Hematopoietic multipotent progenitor cell (in vitro differentiated cells): ENCODE measurements at regions not wholly inside any gene's neighbourhood (a gene's known extent, or its start where the extent isn't known, plus 50 kb on each side); places are given as distances from the start of the nearest gene placed in this dataset.

Experiments
- DNase-seq, 3 donors: peaks; one replicate each; pipeline ENCODE4 v3.0.0-alpha.2; 2011 to 2015; ENCODE audit warnings: low read depth in 2 of 3, low spot score in 2 of 3

DNA sequence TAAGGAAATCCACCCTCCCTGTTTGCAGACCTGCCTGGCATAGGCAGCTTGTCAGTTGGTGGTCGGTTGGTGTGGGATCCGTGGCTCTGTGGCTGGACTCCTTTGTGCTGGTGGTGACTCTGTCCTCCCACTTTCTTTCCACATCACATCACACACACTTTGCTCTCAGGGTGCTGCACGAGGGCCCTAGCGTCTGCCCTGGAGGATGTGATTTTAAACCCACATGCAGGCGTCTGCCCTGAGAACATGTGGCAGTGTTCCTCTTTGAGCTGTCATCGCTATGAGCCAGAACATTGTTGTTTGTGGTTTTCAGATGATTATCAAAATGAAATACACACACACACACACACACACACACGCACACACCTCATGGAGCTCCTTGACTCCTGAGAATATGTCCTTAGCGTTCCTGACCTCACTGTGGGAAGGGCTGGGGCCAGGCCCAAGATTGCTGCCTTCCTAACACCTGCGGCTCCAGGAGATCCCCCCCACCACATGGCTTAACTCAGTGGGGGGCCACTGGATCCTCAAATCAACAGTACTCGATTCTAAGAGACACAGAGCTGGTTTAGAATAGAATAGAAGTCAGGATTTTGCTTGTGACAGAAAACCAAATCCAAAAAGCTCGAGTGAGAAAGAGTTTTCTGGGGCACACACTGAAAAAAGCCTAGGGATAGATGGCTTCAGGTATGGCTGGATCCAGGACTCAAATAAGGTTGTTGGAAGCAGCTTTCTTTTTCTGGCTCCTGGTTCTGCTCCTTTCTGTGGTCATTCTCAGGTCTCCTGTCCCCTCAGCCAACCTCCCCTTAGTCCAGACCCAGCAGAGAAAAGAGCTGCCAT is 54.8 kb downstream of the RTP5 start:
- peak in 2 of 3 donors; percentile 13 to 55 for DNase-seq

DNA sequence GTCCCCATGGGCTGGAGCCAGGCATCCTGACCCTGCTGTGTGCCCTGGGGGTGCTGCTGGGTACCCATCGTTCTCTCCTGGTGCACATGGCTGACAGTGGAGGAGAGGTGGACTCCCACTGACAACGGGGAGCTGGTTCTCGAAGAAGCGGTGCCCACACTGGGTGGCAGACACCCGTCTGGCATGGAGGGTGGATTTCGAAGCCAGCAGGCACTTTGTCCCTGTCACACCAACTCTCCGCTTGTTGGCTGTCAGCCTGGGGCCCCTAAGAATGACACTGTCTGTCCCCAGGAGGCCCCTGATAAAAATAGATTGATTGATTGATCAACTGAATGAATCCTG is 55.4 kb downstream of the RTP5 start:
- no peak for DNase-seq

DNA sequence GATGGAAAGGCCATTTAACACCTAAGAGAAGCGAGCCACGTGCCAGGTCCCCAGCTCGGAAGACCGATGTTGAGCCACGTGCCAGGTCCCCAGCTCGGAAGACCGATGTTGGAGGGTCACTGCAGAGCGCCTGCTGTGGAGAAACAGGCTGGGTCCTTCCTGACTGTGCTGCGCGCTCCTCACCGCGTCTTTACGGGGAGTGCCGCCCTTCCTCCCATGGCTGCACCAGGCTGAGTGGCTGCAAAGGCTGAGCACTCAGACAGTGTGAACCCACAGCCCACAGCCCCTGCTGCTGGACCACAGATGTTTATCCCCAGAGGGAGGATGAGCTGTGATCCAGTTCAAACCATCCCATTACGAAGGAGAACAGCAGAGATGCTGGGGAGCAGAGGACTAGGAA is 55.7 kb downstream of the RTP5 start:
- no peak for DNase-seq

DNA sequence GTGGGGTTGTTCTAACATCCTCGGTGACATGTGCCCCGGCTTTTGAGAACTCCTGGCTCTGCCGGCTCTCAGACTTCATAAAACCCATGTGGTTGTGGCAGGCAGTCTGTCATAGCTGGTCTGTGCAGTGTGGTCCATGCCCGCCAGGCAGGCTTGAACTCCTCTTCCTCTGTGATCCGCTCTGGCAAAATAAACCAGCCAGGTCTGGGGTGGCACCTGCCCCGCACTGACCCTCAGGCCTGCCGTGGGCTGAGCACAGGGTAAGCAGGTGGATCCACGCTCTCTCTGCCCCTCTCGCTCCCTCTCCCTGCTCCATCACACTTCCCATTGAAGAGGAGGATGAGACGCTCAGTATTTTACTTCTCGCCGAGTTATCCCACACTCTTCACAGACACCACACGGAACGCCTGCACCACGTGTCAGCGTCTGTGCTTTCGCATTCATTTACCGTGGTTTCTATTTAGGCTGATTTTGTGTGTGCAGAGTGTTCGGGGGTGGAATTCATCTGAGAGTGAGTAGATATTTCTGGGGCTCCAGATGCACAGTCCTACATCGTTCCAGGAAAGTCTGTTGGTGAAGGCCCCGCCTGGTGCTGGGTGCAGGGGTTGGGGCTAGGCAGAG is 56.4 kb downstream of the RTP5 start:
- DNase-seq = no peak

DNA sequence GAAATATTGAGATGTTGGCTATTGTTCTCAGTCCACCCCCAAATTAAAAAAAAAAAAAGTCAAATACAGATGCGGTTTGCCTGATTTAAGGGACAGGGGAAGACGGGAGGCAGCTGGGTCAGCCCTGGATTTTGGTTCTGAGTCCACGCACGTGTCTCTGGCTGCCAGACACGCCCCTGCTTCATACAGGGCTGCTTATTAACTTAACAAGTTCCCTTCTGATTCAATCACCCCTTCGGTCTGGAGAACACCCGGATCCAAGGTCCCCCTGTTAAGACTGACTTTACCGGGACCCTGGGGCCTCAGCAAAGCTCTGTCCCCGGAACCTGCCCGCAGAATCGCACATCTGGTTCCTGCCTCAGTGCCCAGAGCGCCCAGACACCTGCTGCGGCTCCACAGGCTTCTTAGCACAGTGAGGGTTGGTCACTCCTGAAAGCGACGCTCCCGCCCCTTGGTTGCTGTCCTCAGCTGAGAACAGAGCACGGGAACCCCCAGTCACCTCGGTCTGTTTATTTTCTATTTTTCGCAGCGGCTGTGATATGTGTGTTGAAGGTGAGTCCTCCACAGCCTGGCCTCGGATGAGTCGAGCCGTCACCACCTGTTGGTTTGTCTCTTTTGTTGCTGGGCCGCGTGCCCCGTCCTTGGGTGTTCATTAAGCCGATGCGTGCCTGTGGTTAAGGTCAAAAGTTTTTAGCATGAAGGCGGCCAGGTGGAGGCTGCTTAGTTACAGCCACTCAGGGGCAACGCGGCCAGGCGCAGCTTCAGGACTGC is 57.2 kb downstream of the RTP5 start:
- DNase-seq = no peak

DNA sequence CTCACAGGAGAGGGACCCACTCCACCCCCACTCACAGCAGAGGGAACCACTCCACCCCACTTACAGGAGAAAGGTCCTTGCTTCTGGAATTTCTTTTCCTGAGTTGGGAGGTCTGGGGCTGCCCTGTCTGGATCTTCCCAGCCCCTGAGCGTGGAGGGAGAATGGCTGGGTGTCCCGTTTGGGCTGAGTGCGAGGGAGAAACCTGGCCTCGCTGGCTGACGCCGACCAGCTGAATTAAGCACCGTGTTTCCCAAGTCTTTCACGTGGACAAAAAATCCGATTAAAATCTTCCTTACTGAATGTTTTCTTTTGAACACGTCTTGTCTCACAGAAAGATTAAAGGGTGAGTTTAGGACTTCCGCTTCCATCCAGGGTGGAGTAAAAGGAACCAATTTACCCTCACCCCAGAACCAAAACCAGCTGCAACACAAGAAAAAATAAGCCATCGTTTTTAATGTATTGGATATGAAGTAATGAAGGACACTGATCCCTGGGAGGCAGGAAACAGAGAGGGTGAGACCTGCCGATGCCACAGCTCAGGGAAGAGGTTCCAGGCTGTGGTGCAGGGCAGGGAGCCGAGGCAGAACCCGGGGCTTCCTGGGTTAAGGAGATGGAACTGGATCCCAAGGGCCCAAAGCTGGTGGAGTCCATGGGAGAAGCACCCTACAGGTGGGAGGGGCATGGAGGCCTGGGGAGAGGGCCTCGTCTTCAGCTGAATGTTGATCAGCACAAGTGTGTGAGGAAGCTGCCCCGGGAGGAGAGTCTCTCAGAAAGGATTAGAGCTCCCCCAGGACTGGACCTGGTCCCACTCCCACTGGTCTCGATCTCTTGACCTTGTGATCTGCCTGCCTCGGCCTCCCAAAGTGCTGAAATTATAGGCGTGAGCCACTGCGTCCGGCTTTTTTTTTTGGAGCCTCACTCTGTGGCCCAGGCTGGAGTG is 60.3 kb downstream of the RTP5 start:
- no peak for DNase-seq

DNA sequence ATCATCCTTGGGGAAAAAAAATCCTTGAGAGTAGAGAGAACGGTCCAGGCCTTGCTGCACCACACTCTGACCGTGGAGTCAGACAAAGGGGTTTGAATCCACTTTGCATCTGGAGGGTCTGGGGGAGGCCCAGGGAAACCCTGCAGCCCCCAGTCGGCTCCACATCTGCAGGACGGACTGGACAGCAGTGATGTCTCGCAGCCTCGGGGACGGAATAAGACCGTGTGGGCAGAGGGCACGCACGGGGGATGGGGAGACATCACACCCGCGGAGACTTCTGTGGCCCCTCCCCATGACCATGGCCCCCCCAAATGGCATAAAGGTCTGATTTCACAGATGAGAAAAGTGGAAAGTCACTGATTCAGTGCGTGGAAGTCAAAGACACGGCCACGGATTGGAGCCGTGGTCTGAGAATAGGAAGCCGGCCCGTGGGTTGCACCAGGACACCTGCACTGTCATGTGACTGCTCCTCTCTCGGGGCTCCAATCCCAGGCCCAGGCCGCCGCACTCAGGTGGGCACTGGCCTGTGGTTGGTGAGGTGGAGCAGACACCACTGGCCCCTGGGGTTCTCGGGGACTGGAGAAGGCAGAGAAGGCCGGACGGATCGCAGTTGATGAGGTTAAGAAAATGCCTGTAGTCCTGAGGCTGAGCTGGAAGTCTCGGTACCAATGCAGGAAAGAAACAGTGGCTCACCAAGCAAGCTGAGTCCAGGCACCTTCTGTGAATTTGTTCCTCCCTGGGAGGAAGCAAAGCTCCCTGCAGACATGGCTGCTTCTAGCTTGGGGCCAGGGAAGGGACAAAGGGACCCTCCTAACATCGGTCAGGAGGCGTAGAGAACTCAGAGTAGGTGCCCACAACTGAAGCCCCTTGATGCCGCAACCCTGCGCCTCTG is 61.8 kb downstream of the RTP5 start:
- no peak for DNase-seq

DNA sequence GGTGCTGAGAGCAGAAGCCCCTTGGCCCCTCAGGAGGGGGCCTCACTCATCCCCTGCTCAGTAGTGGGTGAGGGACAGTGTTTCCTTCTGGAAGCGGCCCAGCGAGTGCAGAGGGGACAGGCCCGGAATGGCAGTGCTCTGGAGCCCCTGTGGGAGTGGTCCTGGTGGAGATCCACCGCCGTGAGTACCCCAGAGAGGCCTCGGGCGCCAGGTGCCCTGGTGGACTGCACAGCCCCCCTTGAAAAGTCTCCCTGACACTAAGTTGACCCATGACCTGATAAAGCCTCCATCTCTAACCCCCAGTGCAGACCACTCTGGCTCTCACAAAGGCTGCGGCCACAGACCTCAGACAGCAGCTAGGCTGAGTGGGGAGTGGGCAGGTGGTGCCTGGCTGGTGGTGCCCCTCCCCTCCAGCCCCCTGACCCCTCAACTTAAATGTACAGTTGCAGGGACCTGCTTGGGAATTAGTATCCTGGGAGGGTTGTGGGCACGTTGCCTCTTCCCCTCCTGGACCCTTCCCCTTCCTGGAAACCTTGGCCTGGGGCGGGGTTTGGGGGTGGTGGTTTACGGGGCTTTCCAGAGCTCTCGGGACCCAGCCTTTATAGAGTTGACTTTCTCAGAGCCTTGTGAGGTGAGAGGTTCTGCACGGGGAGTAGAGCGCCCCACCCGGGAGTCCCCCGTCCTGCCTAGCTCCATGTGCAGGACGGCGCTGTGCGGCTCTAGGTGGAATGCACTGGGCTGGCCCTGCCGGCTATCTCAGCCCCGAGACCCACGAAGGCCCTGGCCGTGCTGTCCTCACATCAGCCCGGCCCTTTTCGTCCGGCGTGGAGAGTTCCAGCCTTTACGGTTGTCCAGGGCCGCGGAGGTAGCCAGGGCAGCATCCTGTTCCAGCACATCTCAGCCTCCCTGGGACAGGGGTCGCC is 62.7 kb downstream of the RTP5 start:
- DNase-seq = no peak

DNA sequence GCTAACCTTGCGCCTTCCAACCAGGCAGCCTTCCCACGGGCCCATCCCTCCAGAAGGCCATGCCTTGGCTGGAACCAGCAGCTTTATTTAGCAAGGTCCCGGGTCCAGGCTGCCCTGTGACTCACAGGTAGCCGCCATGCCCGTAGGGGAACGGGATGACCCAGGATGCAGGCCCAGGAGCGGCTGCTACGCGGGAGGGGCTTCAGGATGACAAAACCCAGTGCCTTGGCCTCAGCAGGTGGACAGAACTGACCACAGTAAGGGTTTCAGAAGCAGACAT is 63.3 kb downstream of the RTP5 start:
- no peak for DNase-seq

DNA sequence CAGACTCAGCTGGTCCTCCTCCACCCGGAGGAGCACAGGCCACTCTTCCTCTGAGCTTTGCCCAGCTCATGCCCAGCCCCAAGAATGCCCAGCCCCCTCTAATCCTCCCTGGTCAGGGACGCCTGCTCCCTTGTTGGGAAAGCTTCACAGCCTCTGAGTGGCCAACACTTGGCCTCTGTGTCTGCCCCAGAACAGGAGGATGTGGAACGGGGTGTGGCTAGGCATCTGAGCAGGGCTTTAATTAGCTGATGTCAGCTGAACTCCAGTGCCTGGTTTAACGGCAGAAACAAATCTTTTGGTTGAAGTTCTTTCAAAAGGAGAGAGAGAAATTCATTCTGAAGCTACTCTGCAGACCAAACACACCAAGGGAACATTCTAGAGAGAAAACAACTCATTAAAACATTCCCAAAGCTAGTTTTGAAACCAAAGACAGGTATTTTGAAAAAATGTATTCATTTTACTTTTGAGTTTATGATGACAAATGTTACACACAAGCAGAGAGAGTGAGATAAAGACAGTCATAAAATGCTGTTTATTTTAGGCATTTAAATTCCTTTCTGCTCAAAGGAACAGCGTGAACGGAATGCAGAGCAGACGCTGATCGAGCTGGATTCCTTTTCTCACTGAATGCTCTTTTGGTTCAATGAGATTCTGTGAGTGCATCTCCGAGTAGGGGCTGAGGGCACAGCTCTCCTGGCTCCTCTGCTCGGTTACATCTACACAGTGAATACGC is 63.8 kb downstream of the RTP5 start:
- no peak for DNase-seq

DNA sequence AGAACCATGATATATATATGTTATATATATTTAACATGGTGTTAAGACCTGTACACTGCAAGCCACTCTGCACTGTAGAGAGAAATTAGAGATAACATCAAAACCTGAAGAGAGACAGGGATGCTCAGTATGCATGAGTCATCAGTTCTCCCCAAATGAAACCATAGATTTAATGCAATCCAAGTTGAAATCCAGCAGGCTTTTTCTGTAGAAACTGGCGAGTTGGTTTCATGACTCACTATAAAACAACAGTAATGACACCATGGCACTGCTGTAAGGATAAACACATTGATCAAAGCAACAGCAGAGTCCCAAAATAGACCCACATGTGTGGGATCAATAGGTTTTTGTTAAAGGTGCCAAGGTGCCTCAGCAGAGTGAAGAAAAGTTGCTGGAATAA is 65.8 kb downstream of the RTP5 start:
- DNase-seq = no peak

DNA sequence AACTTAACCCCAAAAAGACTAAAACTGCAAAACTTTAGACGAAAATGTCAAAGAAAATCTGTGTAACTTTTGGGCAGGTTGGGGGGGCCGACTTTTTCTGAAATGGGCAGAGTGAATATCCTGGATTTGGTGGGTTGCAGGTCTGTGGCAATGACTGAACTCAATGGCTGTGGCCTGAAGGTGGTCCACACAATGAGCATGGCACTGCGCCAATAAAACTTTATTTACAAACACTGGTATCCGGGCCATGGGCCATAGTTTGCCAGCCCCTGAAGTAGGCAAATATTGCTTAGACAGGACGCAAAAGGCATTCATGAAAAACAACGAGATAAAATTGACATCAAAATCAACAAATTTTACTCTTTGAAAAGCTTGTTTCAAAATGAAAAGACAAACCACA is 66.2 kb downstream of the RTP5 start:
- DNase-seq = no peak

DNA sequence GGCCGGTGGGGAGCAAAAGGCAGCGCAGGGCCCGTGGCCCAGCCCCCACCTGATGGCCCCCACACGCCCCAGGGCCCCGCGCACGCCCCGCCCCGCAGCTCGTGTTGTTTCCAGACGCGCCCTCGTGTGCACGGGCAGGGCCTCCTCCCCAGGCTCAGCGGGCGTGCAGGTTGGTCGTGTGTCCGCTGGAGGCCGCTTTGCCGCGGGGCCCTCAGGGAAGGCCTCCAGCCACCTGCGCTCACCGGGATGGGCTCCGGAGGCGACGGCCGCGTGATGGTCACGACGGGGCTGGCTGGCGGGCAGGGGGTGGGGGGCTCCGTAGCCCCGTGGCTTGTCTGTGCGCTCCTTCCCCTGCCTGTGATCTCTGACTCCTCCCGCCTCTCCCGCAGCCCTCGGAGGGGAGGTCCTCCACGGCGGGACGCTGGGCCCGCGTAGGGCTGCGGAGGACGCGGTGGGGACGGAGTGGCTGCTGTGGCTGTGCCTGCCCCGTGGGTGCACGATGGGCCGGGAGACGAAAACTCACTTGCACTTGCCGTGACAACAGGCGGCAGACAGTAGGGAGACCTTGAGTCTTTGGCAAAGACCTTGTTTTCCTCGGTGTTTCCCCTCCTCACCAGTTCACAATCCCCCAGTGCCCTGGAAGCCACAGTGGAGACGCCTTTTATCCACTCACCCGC is 67.1 kb downstream of the RTP5 start:
- DNase-seq = no peak

DNA sequence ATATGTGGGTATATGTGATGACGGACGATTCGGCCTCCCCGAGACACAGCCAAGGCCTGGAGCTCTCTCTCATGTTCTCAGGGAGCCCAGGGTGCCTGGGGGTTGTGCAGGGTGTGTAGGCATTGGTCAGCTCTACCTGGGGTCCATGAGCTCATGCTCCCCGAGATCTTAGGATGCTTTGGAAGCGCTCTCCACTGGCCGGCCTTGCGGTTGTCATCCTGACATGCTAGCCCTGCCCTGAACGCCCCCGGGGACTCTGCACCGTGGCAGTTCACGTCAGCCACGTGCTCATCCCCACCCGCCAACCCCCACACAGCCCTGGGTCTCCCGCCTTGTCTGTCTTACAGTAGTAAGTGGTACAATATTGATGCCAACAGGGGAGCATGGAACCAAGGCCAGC is 67.8 kb downstream of the RTP5 start:
- no peak for DNase-seq

DNA sequence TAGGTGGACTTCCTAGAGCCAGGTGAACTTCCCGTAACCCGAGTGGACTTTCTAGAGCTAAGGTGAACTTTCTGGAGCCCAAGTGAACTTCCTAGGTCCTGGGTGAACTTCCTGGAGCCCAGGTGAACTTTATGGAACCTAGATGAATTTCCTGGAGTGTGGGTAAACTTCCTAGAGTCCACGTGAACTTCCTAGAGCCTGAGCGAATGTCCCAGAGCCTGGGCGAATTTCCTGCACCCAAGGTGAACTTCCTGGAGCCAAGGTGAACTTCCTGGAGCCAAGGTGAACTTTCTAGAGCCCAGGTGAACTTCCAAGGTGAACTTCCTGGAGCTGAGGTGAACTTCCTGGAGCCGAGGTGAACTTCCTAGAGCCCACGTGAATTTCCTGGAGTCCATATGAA is 70.0 kb downstream of the RTP5 start:
- no peak for DNase-seq

DNA sequence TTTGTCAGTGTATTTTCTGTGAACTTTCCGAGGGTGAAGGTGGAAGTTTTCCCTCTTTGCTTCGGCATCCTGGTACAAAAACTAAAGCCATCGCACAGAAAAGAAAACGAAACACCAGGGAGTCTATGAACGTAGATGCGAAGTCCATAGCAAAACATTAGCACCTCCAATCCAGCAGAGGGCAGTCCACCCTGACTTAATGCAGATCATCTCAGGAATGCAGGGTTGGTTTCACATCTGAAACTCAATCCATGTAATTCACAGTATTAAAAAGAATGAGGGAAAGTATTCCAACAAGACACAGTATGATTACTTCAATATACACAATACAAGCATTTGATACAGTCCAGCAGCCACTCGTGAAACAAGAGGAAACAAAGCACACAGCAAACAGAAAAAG is 70.8 kb downstream of the RTP5 start:
- DNase-seq = peak in 1 of 3 donors; percentile 20

DNA sequence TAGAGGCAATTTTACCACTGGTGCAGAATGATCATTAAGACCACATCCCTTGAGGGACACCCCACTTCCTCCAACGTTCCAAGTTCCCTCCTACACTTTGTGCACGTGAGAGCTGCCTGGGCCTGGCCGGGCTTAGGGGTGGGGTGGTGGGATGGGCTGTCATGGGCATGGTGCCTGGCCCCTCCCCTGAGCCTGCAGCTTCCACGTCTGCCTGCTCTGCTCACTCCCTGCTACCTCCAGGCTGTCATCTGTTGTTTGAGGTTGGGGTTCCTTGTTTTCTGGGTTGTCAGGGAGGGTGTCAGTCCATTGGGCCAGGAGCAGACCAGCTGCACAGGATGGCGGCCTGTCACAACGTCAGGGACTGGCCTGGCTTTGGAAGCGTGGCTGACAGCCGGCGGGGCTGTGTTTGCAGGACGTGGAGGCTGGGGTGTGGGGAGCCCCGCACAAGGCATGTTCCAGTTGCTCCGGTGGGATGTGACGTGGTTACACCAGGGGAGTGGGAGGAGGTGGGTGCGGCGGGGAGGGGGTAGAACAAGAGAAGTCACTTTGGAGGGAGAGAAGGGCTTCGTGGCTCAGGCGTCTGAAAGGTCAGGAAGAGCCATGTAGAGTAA is 72.3 kb downstream of the RTP5 start:
- DNase-seq = peak in 2 of 3 donors; percentile 65 to 88
